ENCODE measurements at regions not wholly inside any gene's neighbourhood (a gene's known extent, or its start where the extent isn't known, plus 50 kb on each side); places are given as distances from the start of the nearest gene placed in this dataset.

DNA sequence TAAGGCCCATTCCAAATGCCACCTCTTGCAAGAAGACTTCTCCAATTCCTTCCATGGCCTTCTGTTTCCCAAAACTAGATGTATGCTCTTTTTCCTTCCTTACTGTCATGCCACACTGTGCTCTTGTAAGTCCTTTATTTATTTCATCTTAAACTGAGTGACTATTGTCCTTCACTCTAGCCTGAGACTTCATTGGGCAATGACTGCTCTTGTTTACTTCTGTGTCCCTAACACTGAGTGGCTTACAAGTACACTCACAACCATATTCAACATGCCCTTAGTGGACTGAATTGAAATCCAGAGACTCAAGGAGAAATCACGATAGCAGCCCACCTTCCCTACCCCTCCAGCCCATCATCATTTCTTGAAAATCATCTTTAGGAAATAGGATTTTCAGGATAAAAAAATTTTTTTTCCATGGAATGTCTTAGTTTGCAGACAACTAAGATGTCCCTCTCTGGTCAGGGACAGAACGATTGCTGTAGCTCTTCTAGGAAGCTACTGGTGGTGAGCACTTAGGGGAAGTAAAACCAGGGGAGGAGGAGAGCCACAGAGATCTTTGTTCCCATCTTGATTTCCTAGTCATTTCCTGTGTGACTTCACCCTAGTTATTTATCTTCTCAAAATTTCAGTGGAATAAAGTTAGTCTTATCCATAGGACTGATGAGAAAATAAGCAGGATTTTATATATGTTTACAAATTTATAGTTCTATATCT is 80.7 kb downstream of the CYRIA start:
- POLR2A ChIA-PET, result no interaction called here
- TF ChIP-seq, protein P1, sequence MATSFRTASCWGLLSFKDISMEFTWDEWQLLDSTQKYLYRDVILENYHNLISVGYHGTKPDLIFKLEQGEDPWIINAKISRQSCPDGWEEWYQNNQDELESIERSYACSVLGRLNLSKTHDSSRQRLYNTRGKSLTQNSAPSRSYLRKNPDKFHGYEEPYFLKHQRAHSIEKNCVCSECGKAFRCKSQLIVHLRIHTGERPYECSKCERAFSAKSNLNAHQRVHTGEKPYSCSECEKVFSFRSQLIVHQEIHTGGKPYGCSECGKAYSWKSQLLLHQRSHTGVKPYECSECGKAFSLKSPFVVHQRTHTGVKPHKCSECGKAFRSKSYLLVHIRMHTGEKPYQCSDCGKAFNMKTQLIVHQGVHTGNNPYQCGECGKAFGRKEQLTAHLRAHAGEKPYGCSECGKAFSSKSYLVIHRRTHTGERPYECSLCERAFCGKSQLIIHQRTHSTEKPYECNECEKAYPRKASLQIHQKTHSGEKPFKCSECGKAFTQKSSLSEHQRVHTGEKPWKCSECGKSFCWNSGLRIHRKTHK (tag by site-specific recombination; IDR thresholded peaks at IDR 0.05), result no peak
- no peak for TF ChIP-seq ZNF544 (tag by site-specific recombination; IDR thresholded peaks at IDR 0.05)
- TF ChIP-seq, protein P2, sequence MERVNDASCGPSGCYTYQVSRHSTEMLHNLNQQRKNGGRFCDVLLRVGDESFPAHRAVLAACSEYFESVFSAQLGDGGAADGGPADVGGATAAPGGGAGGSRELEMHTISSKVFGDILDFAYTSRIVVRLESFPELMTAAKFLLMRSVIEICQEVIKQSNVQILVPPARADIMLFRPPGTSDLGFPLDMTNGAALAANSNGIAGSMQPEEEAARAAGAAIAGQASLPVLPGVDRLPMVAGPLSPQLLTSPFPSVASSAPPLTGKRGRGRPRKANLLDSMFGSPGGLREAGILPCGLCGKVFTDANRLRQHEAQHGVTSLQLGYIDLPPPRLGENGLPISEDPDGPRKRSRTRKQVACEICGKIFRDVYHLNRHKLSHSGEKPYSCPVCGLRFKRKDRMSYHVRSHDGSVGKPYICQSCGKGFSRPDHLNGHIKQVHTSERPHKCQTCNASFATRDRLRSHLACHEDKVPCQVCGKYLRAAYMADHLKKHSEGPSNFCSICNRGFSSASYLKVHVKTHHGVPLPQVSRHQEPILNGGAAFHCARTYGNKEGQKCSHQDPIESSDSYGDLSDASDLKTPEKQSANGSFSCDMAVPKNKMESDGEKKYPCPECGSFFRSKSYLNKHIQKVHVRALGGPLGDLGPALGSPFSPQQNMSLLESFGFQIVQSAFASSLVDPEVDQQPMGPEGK (tag by site-specific recombination; IDR thresholded peaks at IDR 0.05), result no peak
- no peak for TF ChIP-seq ZNF560 (tag by site-specific recombination; IDR thresholded peaks at IDR 0.05; ENCODE audit: borderline replicate concordance)
- no peak for TF ChIP-seq ZNF670 (tag by site-specific recombination; IDR thresholded peaks at IDR 0.05; ENCODE audit: low read depth)
- TF ChIP-seq ZNF416 (tag by site-specific recombination; IDR thresholded peaks at IDR 0.05), result no peak
- no peak for TF ChIP-seq PRDM1 (tag by site-specific recombination; IDR thresholded peaks at IDR 0.05)
- no peak for TF ChIP-seq ZNF76 (tag by site-specific recombination; IDR thresholded peaks at IDR 0.05; ENCODE audit: borderline replicate concordance, low read depth)
- TF ChIP-seq ZNF776 (tag by site-specific recombination; IDR thresholded peaks at IDR 0.05; ENCODE audit: borderline replicate concordance), result no peak
- TF ChIP-seq ZNF423 (tag by site-specific recombination; IDR thresholded peaks at IDR 0.05), result no peak
- CTCF ChIA-PET, result no interaction called here
- no peaks in the 10 kb centered on the region for H3K9me3 ChIP-seq (ENCODE audit: control insufficient read depth, insufficient read depth, low read depth, low read length)
- H3K36me3 ChIP-seq (ENCODE audit: control insufficient read depth in 2 of 2, insufficient read depth in 1 of 2, low read length in 2 of 2), result no peaks in the 10 kb centered on the region
- H3K4me1 ChIP-seq (ENCODE audit: control insufficient read depth, insufficient read depth, low read length), result no peaks in the 10 kb centered on the region
- H3K27ac ChIP-seq (ENCODE audit: extremely low read depth, low read depth, low read length), result no peak overlapping the region
- no peak overlapping the region for H3K4me3 ChIP-seq (ENCODE audit: low read depth, low read length)

DNA sequence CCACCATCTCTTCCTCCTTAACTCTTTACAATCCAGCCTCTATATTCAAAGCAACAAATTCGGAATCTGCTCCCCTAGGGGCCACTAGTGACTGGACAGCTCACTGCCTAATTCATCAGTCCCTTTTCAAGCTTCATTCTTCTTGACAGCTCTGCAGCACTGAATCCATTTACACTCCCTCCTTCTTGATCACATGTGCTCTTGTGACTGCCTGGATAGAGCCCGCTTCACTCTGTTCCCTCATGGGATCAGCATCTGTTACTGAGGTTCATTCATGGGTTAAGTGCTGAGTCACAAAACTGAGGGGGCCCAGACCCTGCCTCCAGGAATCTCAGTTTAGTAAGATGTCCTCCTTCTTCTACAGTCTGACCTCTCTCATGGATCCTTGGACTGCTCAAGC is 81.5 kb downstream of the CYRIA start:
- no peak overlapping the region for H3K27ac ChIP-seq (ENCODE audit: extremely low read depth, low read depth, low read length)
- ChIA-PET CTCF (no interaction called here), POLR2A (no interaction called here)
- no peak for TF ChIP-seq ZNF175 (tag by site-specific recombination; IDR thresholded peaks at IDR 0.05)
- no peak for TF ChIP-seq SP2 (tag by site-specific recombination; IDR thresholded peaks at IDR 0.05)
- no peak for TF ChIP-seq ZNF354C (tag by site-specific recombination; IDR thresholded peaks at IDR 0.05; ENCODE audit: borderline replicate concordance, low read depth)
- TF ChIP-seq ZNF677 (tag by site-specific recombination; IDR thresholded peaks at IDR 0.05), result no peak
- TF ChIP-seq, protein P3, sequence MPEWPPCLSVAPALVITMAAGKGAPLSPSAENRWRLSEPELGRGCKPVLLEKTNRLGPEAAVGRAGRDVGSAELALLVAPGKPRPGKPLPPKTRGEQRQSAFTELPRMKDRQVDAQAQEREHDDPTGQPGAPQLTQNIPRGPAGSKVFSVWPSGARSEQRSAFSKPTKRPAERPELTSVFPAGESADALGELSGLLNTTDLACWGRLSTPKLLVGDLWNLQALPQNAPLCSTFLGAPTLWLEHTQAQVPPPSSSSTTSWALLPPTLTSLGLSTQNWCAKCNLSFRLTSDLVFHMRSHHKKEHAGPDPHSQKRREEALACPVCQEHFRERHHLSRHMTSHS (tag by site-specific recombination; IDR thresholded peaks at IDR 0.05), result no peak
- no peak for TF ChIP-seq ZNF530 (tag by site-specific recombination; IDR thresholded peaks at IDR 0.05; ENCODE audit: low read depth)
- TF ChIP-seq, protein P4, sequence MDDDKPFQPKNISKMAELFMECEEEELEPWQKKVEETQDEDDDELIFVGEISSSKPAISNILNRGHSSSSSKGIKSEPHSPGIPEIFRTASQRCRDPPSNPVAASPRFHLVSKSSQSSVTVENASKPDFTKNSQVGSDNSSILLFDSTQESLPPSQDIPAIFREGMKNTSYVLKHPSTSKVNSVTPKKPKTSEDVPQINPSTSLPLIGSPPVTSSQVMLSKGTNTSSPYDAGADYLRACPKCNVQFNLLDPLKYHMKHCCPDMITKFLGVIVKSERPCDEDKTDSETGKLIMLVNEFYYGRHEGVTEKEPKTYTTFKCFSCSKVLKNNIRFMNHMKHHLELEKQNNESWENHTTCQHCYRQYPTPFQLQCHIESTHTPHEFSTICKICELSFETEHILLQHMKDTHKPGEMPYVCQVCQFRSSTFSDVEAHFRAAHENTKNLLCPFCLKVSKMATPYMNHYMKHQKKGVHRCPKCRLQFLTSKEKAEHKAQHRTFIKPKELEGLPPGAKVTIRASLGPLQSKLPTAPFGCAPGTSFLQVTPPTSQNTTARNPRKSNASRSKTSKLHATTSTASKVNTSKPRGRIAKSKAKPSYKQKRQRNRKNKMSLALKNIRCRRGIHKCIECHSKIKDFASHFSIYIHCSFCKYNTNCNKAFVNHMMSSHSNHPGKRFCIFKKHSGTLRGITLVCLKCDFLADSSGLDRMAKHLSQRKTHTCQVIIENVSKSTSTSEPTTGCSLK (tag by site-specific recombination; IDR thresholded peaks at IDR 0.05), result no peak
- TF ChIP-seq BCL11A (tag by site-specific recombination; IDR thresholded peaks at IDR 0.05; ENCODE audit: low read depth), result no peak
- no peak for TF ChIP-seq WT1 (tag by site-specific recombination; IDR thresholded peaks at IDR 0.05)
- H3K4me3 ChIP-seq (ENCODE audit: low read depth, low read length), result no peak overlapping the region
- no peaks in the 10 kb centered on the region for H3K9me3 ChIP-seq (ENCODE audit: control insufficient read depth, insufficient read depth, low read depth, low read length)
- no peaks in the 10 kb centered on the region for H3K4me1 ChIP-seq (ENCODE audit: control insufficient read depth, insufficient read depth, low read length)
- H3K36me3 ChIP-seq (ENCODE audit: control insufficient read depth in 2 of 2, insufficient read depth in 1 of 2, low read length in 2 of 2), result no peaks in the 10 kb centered on the region
